ENCODE measurements at regions not wholly inside any gene's neighbourhood (a gene's known extent, or its start where the extent isn't known, plus 50 kb on each side); places are given as distances from the start of the nearest gene placed in this dataset.
"Not testable (repeated sequence)": the region's sequence is repeated elsewhere in the genome, so short reads cannot be mapped to it uniquely, and the experiment has no call there.

DNA sequence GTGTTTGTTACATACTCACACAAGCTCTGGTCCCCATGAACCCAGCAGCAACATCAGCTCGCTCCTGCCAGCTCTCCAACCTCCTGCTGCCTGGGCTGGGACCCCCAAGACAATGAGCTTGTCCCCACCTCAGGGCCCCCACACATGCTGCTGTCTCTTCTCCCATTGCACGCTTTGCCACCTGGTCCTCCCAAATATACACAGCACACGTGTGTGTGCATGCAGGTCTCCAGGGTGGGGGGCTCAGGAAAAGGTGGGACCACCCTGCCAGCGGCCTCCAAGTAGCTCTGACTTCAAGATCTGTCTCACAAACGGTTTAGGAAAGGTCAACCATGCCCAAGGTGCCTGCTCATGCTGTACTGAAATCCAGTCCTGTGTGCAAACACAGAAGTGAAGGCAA, 68.1 kb upstream of the CCND1 start:
- no peak for DNase-seq

DNA sequence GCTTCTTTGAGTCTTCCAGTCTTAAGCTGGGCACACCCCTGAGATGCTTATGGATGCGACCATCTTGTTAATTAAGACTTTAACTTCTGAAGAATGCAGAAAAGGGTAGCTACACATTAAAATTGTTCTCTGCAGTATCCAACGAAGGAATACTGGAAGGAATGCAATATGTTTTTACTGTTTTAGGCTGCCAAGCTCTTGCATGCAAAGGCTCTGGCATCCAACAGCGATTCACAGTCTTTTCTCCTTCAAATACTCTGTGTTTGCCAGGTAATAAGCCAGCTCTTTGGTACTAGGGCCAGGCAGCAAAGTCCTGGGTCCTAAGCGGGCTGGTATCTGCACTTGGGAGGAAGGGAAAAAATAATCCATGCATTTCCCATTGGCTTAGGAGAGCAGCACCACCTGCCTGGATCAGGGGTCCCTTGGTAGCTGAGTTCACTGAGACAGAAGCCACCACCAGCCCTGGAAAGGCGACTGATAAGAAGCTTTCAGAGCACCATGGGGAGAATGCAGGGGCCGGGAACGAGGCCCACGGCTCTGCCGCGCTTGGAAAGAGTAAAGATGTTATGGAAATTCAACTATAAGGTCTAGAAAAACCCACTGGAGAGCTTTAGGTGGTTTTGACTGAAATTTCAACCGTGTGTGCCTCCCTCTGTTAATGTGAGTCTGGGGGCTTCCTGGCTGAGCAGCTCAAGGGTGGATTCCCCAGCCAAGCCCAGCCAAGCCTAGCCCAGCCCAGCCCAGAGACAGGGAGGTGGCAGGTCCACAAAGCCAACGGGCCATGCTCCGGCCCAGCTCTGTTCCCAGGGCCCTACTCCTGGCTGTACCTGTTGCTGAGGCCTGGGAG, 67.0 kb upstream of the CCND1 start:
- DNase-seq = no peak

DNA sequence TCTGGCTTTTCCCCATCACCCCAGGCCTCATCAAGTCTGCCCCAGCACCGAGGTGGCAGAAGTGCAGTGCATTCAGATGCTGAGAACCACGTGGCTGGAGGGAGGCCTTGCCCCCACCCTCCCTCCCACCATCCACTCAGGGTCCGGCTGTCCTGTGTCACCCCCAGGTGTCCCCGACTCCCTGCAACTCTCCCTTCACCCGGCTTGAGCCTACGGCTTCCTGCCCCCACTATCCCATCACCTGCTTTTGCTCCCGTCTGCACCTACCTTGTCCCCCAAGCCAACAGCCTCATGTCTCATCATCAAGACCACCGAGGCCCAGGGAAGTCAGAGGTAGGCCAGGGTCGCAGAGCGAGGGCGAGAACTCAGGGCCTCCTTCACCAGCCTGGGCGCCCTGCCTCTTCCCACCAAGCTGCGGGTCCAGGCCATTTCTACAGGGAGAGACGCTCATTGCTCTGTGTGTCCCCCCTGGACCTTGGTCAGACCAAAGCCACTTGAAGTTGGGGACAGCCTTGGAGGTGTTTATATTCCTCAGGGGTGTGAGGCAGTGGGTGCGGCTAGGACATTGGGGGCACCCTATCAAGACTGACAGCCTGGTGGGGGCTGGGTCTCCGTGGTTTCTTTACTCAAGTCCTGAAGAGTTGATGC, 66.2 kb upstream of the CCND1 start:
- no peak for DNase-seq

DNA sequence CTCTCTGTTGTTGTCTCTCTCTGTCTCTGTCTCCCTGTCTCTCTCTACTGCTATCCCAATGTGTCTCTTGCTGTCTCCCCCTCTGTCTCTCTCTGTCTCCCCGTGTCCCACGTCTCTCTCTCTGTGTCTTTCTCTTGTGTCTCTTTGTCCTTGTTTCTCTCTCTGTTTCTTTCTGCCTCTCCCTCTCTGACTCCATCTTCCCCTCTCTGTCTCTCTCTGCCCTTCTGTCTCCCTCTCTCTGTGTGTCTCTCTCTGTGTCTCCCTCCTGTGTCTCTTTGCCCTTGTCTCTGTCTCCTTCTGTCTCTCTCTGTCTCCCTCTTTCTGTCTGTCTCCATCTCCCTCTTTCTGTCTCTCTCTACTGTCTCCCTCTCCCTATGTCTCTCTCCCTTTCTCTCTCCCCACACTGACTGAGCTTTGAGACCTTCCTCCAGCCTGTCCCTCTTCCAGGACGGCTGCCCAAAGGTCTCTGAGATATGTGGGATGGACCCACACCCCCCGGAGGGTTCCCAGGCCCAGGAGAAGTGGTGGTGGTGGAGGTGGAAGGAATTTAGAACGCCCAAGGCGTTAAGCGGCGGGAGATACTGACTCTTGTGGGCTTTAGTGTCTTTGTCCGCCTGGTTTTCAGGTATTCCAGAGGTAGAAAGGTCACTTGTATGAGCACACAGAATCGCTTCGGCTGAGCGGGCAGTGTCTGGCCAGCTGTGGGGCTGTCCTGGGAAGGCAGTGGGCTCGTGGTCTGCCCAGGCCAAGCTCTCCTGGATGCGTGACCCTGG, 65.5 kb upstream of the CCND1 start:
- no peak for DNase-seq

DNA sequence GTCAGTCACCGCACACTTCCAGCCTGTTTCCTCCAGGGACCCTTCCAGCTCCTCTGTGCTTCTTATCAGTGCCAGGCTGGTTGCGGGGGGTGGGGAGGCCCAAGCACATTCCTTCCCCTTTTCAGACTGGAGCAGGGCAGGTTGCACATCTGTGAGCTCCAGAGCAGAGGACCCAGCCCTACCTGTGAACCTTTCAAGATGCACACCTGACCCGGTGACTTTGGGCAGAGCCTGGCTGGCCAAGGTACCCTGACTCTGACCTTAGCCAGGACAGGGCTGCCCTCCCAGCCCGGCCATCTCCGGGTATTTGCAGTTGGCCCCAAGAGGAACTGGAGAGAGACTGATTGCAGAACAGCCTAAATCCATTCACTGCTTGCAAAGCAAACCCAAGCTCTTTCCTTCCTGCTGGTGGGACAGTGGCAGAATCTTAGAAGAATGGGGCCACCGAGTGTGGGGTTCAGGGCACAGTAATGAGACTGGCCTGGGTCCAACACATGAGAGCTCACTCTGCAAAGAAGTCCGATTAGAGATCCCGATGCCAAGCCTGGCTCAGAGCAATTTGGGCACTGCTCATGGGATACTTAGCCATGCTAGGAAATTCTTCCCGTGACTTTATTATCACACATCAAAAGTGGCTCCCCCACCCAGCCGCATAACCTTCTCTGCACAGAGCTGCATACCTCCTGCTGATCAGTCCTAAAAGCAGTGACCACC, 64.7 kb upstream of the CCND1 start:
- peak; percentile 38 to 44 for DNase-seq

DNA sequence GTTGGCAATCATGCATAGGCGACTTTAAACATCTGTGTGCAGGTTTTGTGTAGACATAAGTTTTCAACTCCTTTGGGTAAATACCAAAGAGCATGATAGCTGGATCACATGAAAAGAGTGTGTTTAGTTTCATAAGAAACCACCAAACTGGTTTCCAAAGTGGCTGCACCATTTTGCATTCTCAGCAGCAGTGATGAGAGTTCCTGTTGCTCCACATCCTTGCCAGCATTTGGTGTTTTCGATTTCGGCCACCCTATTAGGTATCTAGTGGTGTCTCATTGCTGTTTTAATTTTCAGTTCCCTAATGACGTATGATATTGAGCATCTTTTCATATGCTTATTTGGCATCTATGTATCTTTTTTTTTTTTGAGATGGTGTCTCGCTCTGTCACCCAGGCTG, 62.8 kb upstream of the CCND1 start:
- DNase-seq = no peak

DNA sequence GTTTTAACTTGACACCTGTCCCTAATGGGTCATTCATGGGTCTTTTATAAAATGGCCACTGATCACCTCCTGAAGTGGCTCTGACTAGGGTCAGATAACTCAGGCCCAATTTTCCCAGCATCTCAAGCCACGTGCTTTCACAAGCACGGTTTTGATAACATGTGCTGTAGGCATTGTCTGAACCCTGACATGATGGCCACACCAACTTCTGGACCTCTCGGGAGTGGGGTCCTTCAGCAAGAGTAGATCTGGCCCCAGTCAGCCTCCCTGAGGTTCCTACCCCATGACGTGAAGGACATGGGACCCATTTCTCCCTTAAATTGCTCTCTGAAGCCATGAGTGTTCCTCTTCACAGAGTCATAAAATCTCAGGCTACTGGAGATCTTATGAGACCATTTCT, 60.4 kb upstream of the CCND1 start:
- DNase-seq = no peak

DNA sequence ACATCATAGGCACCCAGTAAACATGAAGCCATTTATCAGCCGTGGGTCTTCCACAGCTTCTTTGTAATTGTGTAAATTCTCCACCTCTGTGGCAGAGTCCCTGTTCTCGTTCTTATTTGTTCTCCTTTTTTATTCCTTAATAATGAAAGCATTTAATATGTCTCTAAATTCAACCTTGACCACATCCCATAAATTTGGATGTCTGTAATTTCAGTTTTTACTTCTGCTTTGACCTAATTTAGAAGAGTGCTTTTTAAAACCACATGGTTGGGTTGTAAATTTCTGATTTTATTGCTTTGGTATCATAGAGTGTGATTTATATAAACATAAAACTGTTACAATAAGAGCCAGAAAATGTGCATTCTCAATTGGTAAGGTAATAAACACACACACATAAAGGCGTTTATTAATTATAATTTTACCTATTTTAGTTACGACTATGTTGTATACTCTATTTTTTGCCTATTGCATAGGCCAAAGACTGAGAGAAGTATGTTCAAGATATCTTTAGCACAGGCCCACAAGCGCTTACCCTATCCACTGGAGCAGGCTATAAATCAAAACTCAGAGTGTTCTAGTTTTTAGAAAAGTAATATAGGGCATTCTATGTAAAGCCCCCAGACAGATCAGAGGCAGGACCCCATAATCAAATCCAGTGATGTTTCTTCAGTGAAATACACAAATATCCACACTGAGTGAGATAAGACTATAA, 58.0 kb upstream of the CCND1 start:
- DNase-seq = no peak

DNA sequence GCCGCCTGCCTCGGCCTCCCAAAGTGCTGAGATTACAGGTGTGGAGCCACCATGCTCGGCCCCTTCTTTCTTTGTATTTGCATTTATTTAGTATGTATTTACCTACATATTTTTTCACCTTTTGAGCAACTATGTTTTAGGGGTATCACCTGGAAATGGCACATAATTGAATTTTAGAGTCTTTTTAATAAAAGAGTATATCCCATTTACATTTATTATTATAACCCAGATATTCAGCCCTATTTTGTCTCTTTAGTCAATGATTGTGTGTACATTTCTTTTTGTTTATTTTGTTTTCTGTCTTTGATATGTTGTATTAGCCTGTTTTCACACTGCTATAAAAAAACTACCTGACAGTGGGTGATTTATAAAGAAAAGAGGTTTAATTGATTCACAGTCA, 56.8 kb upstream of the CCND1 start:
- no peak for DNase-seq

DNA sequence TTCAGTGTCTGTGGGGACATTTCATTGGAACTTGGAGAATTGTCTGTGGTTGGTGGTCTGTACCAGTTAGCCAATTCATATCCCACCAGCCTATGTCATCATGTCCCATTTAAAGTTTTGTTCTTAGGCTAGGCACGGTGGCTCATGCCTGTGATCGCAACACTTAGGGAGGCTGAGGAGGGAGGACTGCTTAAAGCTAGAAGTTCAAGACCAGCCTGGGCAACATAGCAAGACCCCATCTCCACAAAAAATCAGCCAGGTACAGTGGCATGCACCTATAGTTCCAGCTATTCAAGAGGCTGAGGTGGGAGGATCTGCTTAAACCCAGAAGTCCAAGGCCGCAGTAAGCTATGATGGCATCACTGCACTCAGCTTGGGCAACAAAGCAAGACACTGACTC, 55.6 kb upstream of the CCND1 start:
- no peak for DNase-seq

DNA sequence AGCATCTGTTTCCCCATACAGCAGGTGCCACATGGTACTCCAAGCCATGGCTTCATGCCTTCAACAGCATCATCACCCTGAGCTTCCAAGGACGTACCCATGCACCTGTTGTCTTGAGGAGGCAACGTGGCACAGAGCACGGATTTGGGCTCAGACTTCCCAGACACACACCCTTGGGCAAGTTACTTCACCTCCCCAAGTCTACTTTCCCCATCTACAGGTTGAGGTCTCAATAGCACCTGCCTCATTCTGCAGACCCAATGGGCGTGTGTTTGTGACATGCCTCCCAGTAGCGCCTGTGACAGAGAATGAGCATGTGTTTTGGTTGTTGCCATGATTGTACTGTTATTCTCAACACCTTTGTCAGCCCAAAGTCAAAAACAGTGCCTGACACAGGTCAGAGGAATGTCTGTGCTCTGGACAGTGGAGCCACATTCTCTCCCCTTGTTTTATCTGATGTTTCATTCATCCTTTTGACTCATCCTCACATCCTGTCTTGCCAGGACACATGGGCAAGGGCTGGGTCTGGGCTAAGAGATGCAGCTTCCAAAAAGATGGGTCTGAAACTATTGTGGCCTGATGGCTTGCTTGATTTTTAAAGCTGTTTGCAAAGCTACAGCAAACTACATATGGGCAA, 53.4 kb upstream of the CCND1 start:
- no peak for DNase-seq

DNA sequence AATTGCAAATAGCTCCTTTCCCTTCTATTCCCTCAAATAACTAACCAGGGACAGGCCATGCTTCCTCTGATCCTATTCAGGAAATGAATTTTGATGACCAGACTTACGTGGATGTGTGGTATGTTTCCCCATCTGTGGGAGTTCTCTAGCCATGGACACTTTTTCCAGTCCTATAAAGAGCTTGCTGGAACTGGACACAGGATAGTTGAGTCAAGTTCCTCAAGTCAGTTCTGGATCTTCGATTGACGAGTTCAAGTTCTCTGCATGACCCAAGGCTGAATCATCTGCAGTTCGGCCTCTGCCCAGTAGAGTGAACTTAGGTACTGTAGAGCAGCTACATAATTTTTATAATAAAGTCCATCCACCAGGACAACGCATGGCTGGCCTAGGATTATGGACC, 52.7 kb upstream of the CCND1 start:
- no peak for DNase-seq

DNA sequence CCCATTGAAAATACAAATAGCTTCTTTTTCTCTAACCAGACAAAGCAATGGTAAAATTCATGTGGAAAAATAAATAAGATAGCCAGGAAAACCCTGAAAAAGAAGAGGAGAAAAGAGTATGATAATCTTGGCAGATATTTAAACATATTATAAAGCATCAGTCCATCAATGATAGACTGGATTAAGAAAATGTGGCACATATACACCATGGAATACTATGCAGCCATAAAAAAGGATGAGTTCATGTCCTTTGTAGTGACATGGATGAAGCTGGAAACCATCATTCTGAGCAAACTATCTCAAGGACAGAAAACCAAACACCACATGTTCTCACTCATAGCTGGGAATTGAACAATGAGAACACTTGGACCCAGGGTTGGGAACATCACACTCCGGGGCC, 50.9 kb upstream of the CCND1 start:
- not testable (repeated sequence) for DNase-seq

Data from AML-193 (cell line).